DOHH2 (cell line): ENCODE measurements at regions not wholly inside any gene's neighbourhood (a gene's known extent, or its start where the extent isn't known, plus 50 kb on each side); places are given as distances from the start of the nearest gene placed in this dataset.

Experiments used
- H3F3A ChIP-seq: fragments of 200-600 bp; sonication (generic), shearing (Covaris generic); 2 replicates; pipeline ENCODE4 v1.6.0; 2016; ENCODE audit warnings: antibody characterized with exemption, mild to moderate bottlenecking; ENCODE audit not compliant: control insufficient read depth, insufficient read depth
- H3K27ac ChIP-seq: fragments of 200-600 bp; sonication (generic); 2 replicates; pipeline ENCODE4 v1.5.1; 2014; ENCODE audit warnings: low read depth, mild to moderate bottlenecking, low read length, moderate library complexity
- H3K27me3 ChIP-seq: fragments of 200-600 bp; sonication (generic); 2 replicates; pipeline ENCODE4 v1.6.1; 2014; ENCODE audit warnings: mild to moderate bottlenecking, low read length, mixed read lengths; ENCODE audit not compliant: control insufficient read depth
- H3K36me3 ChIP-seq: fragments of 200-600 bp; sonication (generic); 2 replicates; pipeline ENCODE4 v1.6.1; 2014; ENCODE audit warnings: mild to moderate bottlenecking, low read length, moderate library complexity, mixed read lengths; ENCODE audit not compliant: control insufficient read depth
- H3K4me1 ChIP-seq: fragments of 200-600 bp; sonication (generic); 2 replicates; pipeline ENCODE4 v1.6.1; 2014; ENCODE audit warnings: mild to moderate bottlenecking, low read length, mixed read lengths; ENCODE audit not compliant: control insufficient read depth
- H3K4me2 ChIP-seq: fragments of 200-600 bp; sonication (generic); 2 replicates; pipeline ENCODE4 v1.6.0; 2014; ENCODE audit warnings: mild to moderate bottlenecking, low read length, moderate library complexity
- H3K4me3 ChIP-seq: fragments of 200-600 bp; sonication (generic); 2 replicates; pipeline ENCODE4 v1.5.1; 2014; ENCODE audit warnings: mild to moderate bottlenecking, low read length, mixed read lengths
- H3K79me2 ChIP-seq: fragments of 200-600 bp; sonication (generic); 2 replicates; pipeline ENCODE4 v1.6.1; 2014; ENCODE audit warnings: mild to moderate bottlenecking, low read length, mixed read lengths; ENCODE audit not compliant: control insufficient read depth
- H3K9me2 ChIP-seq: fragments of 200-600 bp; sonication (generic); replicated peaks from 2 replicates; pipeline ENCODE4 v1.6.1; 2014; ENCODE audit warnings: mild to moderate bottlenecking, low read length, mixed read lengths; ENCODE audit not compliant: control insufficient read depth
- H3K9me3 ChIP-seq: fragments of 200-600 bp; sonication (generic); 2 replicates; pipeline ENCODE4 v1.6.1; 2014; ENCODE audit warnings: antibody characterized with exemption, low read length, mixed read lengths; ENCODE audit not compliant: control insufficient read depth, insufficient read depth
- H4K20me1 ChIP-seq: fragments of 200-600 bp; sonication (generic); 2 replicates; pipeline ENCODE4 v1.6.0; 2014; ENCODE audit warnings: low read depth, mild to moderate bottlenecking, antibody characterized with exemption, low read length, moderate library complexity; ENCODE audit not compliant: control insufficient read depth, insufficient read depth
- EZH2phosphoT487 ChIP-seq: fragments of 200-600 bp; sonication (generic); IDR thresholded peaks from 2 replicates; pipeline ENCODE4 v1.6.1; 2017; ENCODE audit warnings: borderline replicate concordance, mild to moderate bottlenecking, antibody characterized with exemption, low read length, moderate library complexity, mixed read lengths
- TF ChIP-seq, protein P1 (sequence below): fragments of 200-600 bp; sonication (generic); IDR thresholded peaks from one replicate; pipeline ENCODE4 v1.5.1; 2014; ENCODE audit warnings: antibody characterized with exemption, mild to moderate bottlenecking, low read depth, low read length; ENCODE audit not compliant: poor library complexity, severe bottlenecking

DNA sequence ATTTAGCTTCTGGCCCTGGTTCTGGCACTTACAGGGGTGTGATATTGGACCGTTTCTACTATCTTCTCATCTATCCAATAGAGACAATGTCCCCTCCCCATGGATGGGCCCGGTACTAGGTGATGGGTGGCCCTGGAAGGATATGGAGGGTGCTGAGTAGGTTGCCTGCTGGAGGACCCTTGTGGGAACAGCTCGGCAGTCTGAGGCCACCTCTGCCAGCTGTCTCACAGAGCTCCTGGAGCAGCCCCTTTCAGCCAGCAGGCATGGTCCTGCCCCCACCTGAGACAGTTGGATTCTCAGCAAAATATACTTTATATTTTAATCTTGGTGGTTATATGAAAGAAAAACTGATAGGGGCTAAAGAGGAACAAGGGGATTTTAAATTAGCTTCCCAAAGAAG lies 101.0 kb upstream of the LMO4 start:
- Histone ChIP-seq H3K4me2 (no peak overlapping the region), H3K4me3 (no peak overlapping the region), H3K36me3 (no peaks in the 10 kb centered on the region), H3K27ac (no peak overlapping the region), H3K79me2 (no peaks in the 10 kb centered on the region), H4K20me1 (no peaks in the 10 kb centered on the region), H3K4me1 (peaks cover 11% of the 10 kb centered on the region), H3K27me3 (no peaks in the 10 kb centered on the region), H3K9me3 (no peaks in the 10 kb centered on the region), H3F3A (no peaks in the 10 kb centered on the region), H3K9me2 (no peaks in the 10 kb centered on the region)
- no peak for TF ChIP-seq EZH2phosphoT487
- TF ChIP-seq, protein P1, sequence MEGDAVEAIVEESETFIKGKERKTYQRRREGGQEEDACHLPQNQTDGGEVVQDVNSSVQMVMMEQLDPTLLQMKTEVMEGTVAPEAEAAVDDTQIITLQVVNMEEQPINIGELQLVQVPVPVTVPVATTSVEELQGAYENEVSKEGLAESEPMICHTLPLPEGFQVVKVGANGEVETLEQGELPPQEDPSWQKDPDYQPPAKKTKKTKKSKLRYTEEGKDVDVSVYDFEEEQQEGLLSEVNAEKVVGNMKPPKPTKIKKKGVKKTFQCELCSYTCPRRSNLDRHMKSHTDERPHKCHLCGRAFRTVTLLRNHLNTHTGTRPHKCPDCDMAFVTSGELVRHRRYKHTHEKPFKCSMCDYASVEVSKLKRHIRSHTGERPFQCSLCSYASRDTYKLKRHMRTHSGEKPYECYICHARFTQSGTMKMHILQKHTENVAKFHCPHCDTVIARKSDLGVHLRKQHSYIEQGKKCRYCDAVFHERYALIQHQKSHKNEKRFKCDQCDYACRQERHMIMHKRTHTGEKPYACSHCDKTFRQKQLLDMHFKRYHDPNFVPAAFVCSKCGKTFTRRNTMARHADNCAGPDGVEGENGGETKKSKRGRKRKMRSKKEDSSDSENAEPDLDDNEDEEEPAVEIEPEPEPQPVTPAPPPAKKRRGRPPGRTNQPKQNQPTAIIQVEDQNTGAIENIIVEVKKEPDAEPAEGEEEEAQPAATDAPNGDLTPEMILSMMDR, result no peak

DNA sequence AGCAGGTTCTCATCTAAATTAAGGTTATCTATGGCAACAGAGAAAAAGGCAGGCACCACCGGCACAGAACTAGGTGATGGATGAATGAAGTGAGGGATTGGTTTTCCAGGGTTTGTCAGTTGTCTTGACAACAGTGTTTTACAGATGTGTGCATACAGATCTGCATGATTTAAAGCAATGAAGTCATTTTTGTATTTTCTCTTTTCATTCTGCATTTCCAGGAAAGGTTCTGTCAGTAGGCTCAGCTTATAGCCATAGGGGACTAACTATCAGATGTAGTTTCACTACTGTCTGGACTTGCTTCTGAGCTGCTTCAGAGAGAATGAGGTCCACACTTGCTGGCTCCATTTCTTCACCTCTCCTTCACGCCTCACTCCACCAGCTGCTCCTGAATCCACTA lies 98.2 kb upstream of the LMO4 start:
- Histone ChIP-seq H3K9me3 (no peaks in the 10 kb centered on the region), H3K36me3 (no peaks in the 10 kb centered on the region), H3F3A (no peaks in the 10 kb centered on the region), H3K27ac (no peak overlapping the region), H3K27me3 (0 out of 2 replicates have a peak, but pooled peaks cover 3% of the 10 kb centered on the region), H3K4me2 (no peak overlapping the region), H4K20me1 (no peaks in the 10 kb centered on the region), H3K9me2 (no peaks in the 10 kb centered on the region), H3K4me1 (peaks cover 11% of the 10 kb centered on the region), H3K4me3 (no peak overlapping the region), H3K79me2 (no peaks in the 10 kb centered on the region)
- TF ChIP-seq, protein P1, result no peak
- no peak for TF ChIP-seq EZH2phosphoT487

DNA sequence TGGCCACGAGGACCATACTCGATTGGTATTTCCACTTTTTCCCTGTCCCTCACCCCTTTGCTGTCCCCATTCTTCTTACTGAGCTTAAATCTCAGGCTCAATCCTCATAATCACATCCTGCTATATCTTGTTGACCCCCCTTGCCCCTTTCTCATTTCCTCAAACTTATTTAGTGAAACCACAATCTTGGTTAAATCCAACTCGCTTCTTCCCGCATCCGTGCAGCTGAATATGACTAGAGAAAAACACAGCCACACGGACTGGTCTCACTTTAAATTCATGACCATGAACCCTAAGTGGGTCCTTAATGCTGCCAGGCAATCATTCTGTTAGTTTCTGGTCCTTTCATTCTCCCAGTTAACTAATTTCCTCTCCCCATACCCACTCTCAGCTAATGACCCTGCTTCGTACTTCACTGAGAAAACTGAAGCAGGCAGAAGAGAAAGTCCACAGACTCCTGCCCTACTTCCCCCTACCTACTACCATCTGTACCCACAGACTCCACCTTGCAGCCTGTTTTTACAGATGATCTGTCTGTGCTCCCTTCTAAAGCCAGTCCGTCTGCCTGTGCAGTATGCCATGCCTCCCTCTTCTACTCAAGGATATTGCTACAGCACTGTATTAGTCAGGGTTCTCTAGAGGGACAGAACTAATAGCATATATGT lies 96.8 kb upstream of the LMO4 start:
- Histone ChIP-seq H3K9me2 (no peaks in the 10 kb centered on the region), H3K79me2 (no peaks in the 10 kb centered on the region), H3K4me2 (no peak overlapping the region), H3K9me3 (no peaks in the 10 kb centered on the region), H3K4me1 (peaks cover 4% of the 10 kb centered on the region; the same call in 1 of the 2 replicates), H3K36me3 (no peaks in the 10 kb centered on the region), H3K27ac (no peak overlapping the region), H3K27me3 (0 out of 2 replicates have a peak, but pooled peaks cover 3% of the 10 kb centered on the region), H3F3A (no peaks in the 10 kb centered on the region), H3K4me3 (no peak overlapping the region), H4K20me1 (no peaks in the 10 kb centered on the region)
- no peak for TF ChIP-seq EZH2phosphoT487
- TF ChIP-seq, protein P1, result no peak
